ENCODE measurements at regions not wholly inside any gene's neighbourhood (a gene's known extent, or its start where the extent isn't known, plus 50 kb on each side); places are given as distances from the start of the nearest gene placed in this dataset.

DNA sequence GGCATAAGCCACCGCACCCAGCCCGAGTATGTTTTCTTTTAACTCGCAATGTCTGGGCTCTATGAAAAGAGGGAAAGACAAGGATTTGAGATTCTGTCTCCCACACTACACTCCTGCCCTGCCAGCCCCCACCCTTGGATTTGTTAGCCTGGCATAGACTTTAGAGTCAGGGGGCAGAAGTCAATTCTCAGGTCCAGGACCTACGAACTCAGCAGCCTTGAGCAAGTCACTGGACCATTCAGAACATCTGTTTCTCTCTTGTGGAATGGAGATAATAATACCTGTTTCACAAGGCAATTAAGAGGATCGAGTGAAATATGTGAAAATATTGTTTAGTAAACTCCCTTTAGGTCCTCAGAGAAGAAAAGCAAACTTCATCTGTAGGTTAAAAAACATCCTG is 66.1 kb upstream of the FUT8 start:
- TF ChIP-seq, protein P1, sequence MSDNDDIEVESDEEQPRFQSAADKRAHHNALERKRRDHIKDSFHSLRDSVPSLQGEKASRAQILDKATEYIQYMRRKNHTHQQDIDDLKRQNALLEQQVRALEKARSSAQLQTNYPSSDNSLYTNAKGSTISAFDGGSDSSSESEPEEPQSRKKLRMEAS (IDR thresholded peaks at IDR 0.05): no peak
- TF ChIP-seq, protein P2, sequence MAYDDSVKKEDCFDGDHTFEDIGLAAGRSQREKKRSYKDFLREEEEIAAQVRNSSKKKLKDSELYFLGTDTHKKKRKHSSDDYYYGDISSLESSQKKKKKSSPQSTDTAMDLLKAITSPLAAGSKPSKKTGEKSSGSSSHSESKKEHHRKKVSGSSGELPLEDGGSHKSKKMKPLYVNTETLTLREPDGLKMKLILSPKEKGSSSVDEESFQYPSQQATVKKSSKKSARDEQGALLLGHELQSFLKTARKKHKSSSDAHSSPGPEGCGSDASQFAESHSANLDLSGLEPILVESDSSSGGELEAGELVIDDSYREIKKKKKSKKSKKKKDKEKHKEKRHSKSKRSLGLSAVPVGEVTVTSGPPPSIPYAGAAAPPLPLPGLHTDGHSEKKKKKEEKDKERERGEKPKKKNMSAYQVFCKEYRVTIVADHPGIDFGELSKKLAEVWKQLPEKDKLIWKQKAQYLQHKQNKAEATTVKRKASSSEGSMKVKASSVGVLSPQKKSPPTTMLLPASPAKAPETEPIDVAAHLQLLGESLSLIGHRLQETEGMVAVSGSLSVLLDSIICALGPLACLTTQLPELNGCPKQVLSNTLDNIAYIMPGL (CRISPR knock-in tag; IDR thresholded peaks at IDR 0.05; ENCODE audit: borderline replicate concordance): no peak
- TF ChIP-seq, protein P3, sequence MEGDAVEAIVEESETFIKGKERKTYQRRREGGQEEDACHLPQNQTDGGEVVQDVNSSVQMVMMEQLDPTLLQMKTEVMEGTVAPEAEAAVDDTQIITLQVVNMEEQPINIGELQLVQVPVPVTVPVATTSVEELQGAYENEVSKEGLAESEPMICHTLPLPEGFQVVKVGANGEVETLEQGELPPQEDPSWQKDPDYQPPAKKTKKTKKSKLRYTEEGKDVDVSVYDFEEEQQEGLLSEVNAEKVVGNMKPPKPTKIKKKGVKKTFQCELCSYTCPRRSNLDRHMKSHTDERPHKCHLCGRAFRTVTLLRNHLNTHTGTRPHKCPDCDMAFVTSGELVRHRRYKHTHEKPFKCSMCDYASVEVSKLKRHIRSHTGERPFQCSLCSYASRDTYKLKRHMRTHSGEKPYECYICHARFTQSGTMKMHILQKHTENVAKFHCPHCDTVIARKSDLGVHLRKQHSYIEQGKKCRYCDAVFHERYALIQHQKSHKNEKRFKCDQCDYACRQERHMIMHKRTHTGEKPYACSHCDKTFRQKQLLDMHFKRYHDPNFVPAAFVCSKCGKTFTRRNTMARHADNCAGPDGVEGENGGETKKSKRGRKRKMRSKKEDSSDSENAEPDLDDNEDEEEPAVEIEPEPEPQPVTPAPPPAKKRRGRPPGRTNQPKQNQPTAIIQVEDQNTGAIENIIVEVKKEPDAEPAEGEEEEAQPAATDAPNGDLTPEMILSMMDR (IDR thresholded peaks at IDR 0.05): no peak
- TF ChIP-seq GATA3 (IDR thresholded peaks at IDR 0.05; ENCODE audit: borderline replicate concordance) (no peak), MYC (IDR thresholded peaks at IDR 0.05; ENCODE audit: borderline replicate concordance, low read length) (no peak), POLR2A (IDR thresholded peaks at IDR 0.05; ENCODE audit: low read length) (no peak)

Measured in A549 (cell line).